Loucy (cell line): ENCODE measurements at regions not wholly inside any gene's neighbourhood (a gene's known extent, or its start where the extent isn't known, plus 50 kb on each side); places are given as distances from the start of the nearest gene placed in this dataset.

Experiments
- EZH2phosphoT487 ChIP-seq: fragments of 200-600 bp; IDR thresholded peaks from 2 replicates; pipeline ENCODE4 v1.6.1; 2018; ENCODE audit warnings: antibody characterized with exemption, mild to moderate bottlenecking, moderate library complexity, borderline replicate concordance
- TF ChIP-seq, protein P1 (sequence below): fragments of 200-600 bp; sonication (generic); conservative IDR thresholded peaks from 2 replicates; pipeline ENCODE4 v1.5.1; 2014; ENCODE audit warnings: mild to moderate bottlenecking, antibody characterized with exemption, low read length

DNA sequence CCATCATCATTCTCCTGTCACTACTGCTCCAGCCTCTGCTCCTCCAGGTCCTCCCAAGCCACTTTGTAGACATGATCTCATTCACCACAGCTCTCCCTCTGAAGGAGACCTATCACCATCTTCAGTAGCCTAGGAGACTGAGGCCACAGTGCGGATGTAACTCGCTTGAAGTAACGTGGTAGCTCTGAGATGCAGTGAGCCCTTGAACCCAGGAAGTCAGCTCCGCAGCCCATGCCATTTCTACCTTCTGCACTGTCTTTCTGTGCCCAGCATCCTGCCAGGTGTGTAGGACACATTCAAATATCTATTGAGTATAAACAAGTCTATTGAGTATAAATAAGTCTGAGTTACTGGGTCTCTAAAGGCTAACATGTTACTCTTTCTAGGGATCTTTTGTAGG, 164.4 kb downstream of the CDH26 start:
- TF ChIP-seq EZH2phosphoT487, result no peak
- TF ChIP-seq, protein P1, sequence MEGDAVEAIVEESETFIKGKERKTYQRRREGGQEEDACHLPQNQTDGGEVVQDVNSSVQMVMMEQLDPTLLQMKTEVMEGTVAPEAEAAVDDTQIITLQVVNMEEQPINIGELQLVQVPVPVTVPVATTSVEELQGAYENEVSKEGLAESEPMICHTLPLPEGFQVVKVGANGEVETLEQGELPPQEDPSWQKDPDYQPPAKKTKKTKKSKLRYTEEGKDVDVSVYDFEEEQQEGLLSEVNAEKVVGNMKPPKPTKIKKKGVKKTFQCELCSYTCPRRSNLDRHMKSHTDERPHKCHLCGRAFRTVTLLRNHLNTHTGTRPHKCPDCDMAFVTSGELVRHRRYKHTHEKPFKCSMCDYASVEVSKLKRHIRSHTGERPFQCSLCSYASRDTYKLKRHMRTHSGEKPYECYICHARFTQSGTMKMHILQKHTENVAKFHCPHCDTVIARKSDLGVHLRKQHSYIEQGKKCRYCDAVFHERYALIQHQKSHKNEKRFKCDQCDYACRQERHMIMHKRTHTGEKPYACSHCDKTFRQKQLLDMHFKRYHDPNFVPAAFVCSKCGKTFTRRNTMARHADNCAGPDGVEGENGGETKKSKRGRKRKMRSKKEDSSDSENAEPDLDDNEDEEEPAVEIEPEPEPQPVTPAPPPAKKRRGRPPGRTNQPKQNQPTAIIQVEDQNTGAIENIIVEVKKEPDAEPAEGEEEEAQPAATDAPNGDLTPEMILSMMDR, result no peak
